PC-3 (cell line): ENCODE measurements at regions not wholly inside any gene's neighbourhood (a gene's known extent, or its start where the extent isn't known, plus 50 kb on each side); places are given as distances from the start of the nearest gene placed in this dataset.
"Not testable (repeated sequence)": the region's sequence is repeated elsewhere in the genome, so short reads cannot be mapped to it uniquely, and the experiment has no call there.

Experiments used
- ATAC-seq: fragments of 200-7000 bp; cut with Tn5 transposase; 2 replicates; pipeline ENCODE4 v1.9.1; 2020; ENCODE audit warnings: mild to moderate bottlenecking, moderate library complexity
- BruUV-seq: library from RNA; stranded (reverse); fragments of 400-500 nt; replicated peaks from 2 replicates; lab custom pipeline; 2021; lab: Mats Ljungman, UMichigan
- CTCF ChIA-PET: fragments of 300-600 bp; sonication (Branson Sonifier 250); formaldehyde crosslinking; loops from one replicate; lab custom pipeline; 2022; ENCODE audit warnings: antibody characterized with exemption; lab: Charles Lee
- POLR2A ChIA-PET: fragments of 300-600 bp; sonication (Branson Sonifier 250); formaldehyde crosslinking; loops from one replicate; lab custom pipeline; 2022; ENCODE audit warnings: antibody characterized with exemption; ENCODE audit not compliant: unreplicated experiment; lab: Charles Lee
- DNase-seq: peaks from one replicate; pipeline ENCODE4 v3.0.0-alpha.2; 2015
- H2AFZ ChIP-seq: fragments of 300-600 bp; sonication (generic); 2 replicates; pipeline ENCODE4 v1.6.0; 2016; ENCODE audit warnings: antibody characterized with exemption, low read length
- H3F3A ChIP-seq: fragments of 300-600 bp; sonication (generic); one replicate; pipeline ENCODE4 v1.6.0; 2017; ENCODE audit warnings: antibody characterized with exemption, low read length, control low read depth, mild to moderate bottlenecking; ENCODE audit not compliant: unreplicated experiment
- H3K27ac ChIP-seq: fragments of 300-600 bp; sonication (generic); 2 replicates; pipeline ENCODE4 v1.5.1; 2016; ENCODE audit warnings: mild to moderate bottlenecking, low read length
- H3K27me3 ChIP-seq: fragments of 300-600 bp; sonication (generic); 2 replicates; pipeline ENCODE4 v1.6.1; 2016; ENCODE audit warnings: low read length, mixed read lengths
- H3K36me3 ChIP-seq: fragments of 300-600 bp; sonication (generic); 2 replicates; pipeline ENCODE4 v1.6.1; 2016; ENCODE audit warnings: low read depth, mixed run types, low read length, mixed read lengths
- H3K4me1 ChIP-seq: fragments of 300-600 bp; sonication (generic); 2 replicates; pipeline ENCODE4 v1.5.1; 2016; ENCODE audit warnings: low read length; ENCODE audit not compliant: insufficient read depth
- H3K4me2 ChIP-seq: fragments of 300-600 bp; sonication (generic); 2 replicates; pipeline ENCODE4 v1.6.0; 2016; ENCODE audit warnings: low read length
- H3K4me3 ChIP-seq: fragments of 300-600 bp; sonication (generic); 2 replicates; pipeline ENCODE4 v1.5.1; 2016; ENCODE audit warnings: mild to moderate bottlenecking, low read length, mixed read lengths
- H3K79me2 ChIP-seq: fragments of 300-600 bp; sonication (generic); 2 replicates; pipeline ENCODE4 v1.6.1; 2017; ENCODE audit warnings: low read length, mixed read lengths
- H3K9ac ChIP-seq: fragments of 300-600 bp; sonication (generic); 2 replicates; pipeline ENCODE4 v1.6.0; 2016; ENCODE audit warnings: mild to moderate bottlenecking, low read length
- H3K9me2 ChIP-seq: fragments of 300-600 bp; sonication (generic); replicated peaks from 2 replicates; pipeline ENCODE4 v1.6.1; 2016; ENCODE audit warnings: mixed run types, low read length, mixed read lengths
- H3K9me3 ChIP-seq: fragments of 300-600 bp; sonication (generic); 2 replicates; pipeline ENCODE4 v1.6.1; 2016; ENCODE audit warnings: low read length, mixed read lengths
- H4K20me1 ChIP-seq: fragments of 300-600 bp; sonication (generic); 2 replicates; pipeline ENCODE4 v1.6.1; 2016; ENCODE audit warnings: low read length, mixed read lengths
- EZH2 ChIP-seq: fragments of 300-600 bp; sonication (generic); IDR thresholded peaks from one replicate; pipeline ENCODE4 v1.6.1; 2017; ENCODE audit warnings: antibody characterized with exemption, mild to moderate bottlenecking, low read length; ENCODE audit not compliant: unreplicated experiment
- EZH2phosphoT487 ChIP-seq: fragments of 300-600 bp; sonication (generic); IDR thresholded peaks from 2 replicates; pipeline ENCODE4 v1.6.1; 2018; ENCODE audit warnings: mild to moderate bottlenecking, antibody characterized with exemption, low read length, borderline replicate concordance
- intact Hi-C: fragments of 100-400 bp; cut with micrococcal nuclease; formaldehyde crosslinking; loops from 2 replicates; pipeline ENCODE4 v1.9.0; 2023
- TF ChIP-seq, protein P1 (sequence below): fragments of 300-600 bp; sonication (generic); conservative IDR thresholded peaks from 2 replicates; pipeline ENCODE4 v1.5.1; 2017; ENCODE audit warnings: antibody characterized with exemption, low read depth, mild to moderate bottlenecking, low read length

- CTCF ChIA-PET: no interaction called here
Observed at GRCh38 chr5:172508471-172509404, 54.4 kb upstream of the SH3PXD2B start.

DNA sequence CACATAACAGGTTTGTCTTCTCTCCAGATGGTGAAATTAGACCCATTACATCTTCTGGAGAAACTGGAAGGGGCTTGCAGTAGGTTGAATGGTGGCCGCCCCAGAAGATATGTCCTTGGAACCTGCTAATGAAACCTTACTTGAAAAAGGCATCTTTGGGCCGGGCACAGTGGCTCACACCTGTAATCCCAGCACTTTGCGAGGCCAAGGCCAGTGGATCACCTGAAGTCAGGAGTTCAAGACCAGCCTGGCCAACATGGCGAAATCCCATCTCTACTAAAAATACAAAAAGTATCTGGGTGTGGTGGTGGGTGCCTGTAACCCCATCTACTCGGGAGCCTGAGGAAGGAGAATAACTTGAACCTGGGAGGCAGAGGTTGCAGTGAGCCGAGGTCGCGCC is 53.2 kb upstream of the SH3PXD2B start:
- H3F3A ChIP-seq, H2AFZ ChIP-seq, H3K27ac ChIP-seq, H3K36me3 ChIP-seq, DNase-seq, H3K4me1 ChIP-seq, CTCF ChIA-PET, H3K4me2 ChIP-seq, H3K9me2 ChIP-seq, H4K20me1 ChIP-seq, H3K9ac ChIP-seq, BruUV-seq, POLR2A ChIA-PET, H3K79me2 ChIP-seq, H3K4me3 ChIP-seq, H3K9me3 ChIP-seq, intact Hi-C loops, ATAC-seq: not testable (repeated sequence)
- H3K27me3 ChIP-seq: peaks cover 46% of the 10 kb centered on the region

More at GRCh38 chr5:172508471-172509404, 54.4 kb upstream of the SH3PXD2B start:
- Histone ChIP-seq H3K4me3 (no peak overlapping the region), H2AFZ (no peak overlapping the region), H4K20me1 (no peaks in the 10 kb centered on the region), H3K27ac (no peak overlapping the region), H3K9ac (no peak overlapping the region), H3K36me3 (no peaks in the 10 kb centered on the region), H3K9me2 (no peaks in the 10 kb centered on the region), H3K4me2 (no peak overlapping the region), H3K79me2 (no peaks in the 10 kb centered on the region), H3K9me3 (no peaks in the 10 kb centered on the region), H3K27me3 (peaks cover 46% of the 10 kb centered on the region), H3K4me1 (no peaks in the 10 kb centered on the region), H3F3A (no peaks in the 10 kb centered on the region)
- intact Hi-C loops: no loop called here
- ATAC-seq (no peak), DNase-seq (no peak)
- TF ChIP-seq, protein P1, sequence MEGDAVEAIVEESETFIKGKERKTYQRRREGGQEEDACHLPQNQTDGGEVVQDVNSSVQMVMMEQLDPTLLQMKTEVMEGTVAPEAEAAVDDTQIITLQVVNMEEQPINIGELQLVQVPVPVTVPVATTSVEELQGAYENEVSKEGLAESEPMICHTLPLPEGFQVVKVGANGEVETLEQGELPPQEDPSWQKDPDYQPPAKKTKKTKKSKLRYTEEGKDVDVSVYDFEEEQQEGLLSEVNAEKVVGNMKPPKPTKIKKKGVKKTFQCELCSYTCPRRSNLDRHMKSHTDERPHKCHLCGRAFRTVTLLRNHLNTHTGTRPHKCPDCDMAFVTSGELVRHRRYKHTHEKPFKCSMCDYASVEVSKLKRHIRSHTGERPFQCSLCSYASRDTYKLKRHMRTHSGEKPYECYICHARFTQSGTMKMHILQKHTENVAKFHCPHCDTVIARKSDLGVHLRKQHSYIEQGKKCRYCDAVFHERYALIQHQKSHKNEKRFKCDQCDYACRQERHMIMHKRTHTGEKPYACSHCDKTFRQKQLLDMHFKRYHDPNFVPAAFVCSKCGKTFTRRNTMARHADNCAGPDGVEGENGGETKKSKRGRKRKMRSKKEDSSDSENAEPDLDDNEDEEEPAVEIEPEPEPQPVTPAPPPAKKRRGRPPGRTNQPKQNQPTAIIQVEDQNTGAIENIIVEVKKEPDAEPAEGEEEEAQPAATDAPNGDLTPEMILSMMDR: no peak
- TF ChIP-seq EZH2 (no peak), EZH2phosphoT487 (no peak)
- no TSS peak for BruUV-seq
- POLR2A ChIA-PET: no interaction called here

- Histone ChIP-seq H3K4me3 (no peak overlapping the region), H3K27ac (no peak overlapping the region), H4K20me1 (no peaks in the 10 kb centered on the region), H3K9me2 (no peaks in the 10 kb centered on the region), H3K36me3 (no peaks in the 10 kb centered on the region), H3F3A (no peaks in the 10 kb centered on the region), H3K4me1 (no peaks in the 10 kb centered on the region), H3K79me2 (no peaks in the 10 kb centered on the region), H3K4me2 (no peak overlapping the region), H3K9me3 (no peaks in the 10 kb centered on the region), H3K27me3 (peaks cover 46% of the 10 kb centered on the region), H2AFZ (no peak overlapping the region), H3K9ac (no peak overlapping the region)
- POLR2A ChIA-PET: no interaction called here
- CTCF ChIA-PET: no interaction called here
- TF ChIP-seq EZH2 (no peak), EZH2phosphoT487 (no peak)
- TF ChIP-seq, protein P1: no peak
- intact Hi-C loops: no loop called here
- no peak for DNase-seq
- ATAC-seq: no peak
- BruUV-seq: no TSS peak
Observed at GRCh38 chr5:172506921-172507320, 52.6 kb upstream of the SH3PXD2B start.
